ENCODE measurements at regions not wholly inside any gene's neighbourhood (a gene's known extent, or its start where the extent isn't known, plus 50 kb on each side); places are given as distances from the start of the nearest gene placed in this dataset.
"Not testable (repeated sequence)": the region's sequence is repeated elsewhere in the genome, so short reads cannot be mapped to it uniquely, and the experiment has no call there.

- Histone ChIP-seq H3K4me3 (ENCODE audit: insufficient read depth, low read depth, low read length) (no peak overlapping the region), H3K27me3 (ENCODE audit: control insufficient read depth, insufficient read depth, low read length) (no peaks in the 10 kb centered on the region), H3K36me3 (replicated peaks; ENCODE audit: control insufficient read depth, insufficient read depth, low read length) (no peaks in the 10 kb centered on the region)
- no peak for DNase-seq
Measured at GRCh38 chr11:33949252-33949913, 57.5 kb upstream of the LMO2 start.

- no peak for DNase-seq
- H3K36me3 ChIP-seq (replicated peaks; ENCODE audit: control insufficient read depth, insufficient read depth, low read length) = no peaks in the 10 kb centered on the region
- H3K4me3 ChIP-seq (ENCODE audit: insufficient read depth, low read depth, low read length) = no peak overlapping the region
- no peaks in the 10 kb centered on the region for H3K27me3 ChIP-seq (ENCODE audit: control insufficient read depth, insufficient read depth, low read length)
Measured at GRCh38 chr11:33948494-33948893, 56.6 kb upstream of the LMO2 start.

GRCh38 chr11:33947918-33948317 is 56.0 kb upstream of the LMO2 start:
- H3K27me3 ChIP-seq (ENCODE audit: control insufficient read depth, insufficient read depth, low read length); DNase-seq; H3K4me3 ChIP-seq (ENCODE audit: insufficient read depth, low read depth, low read length); H3K36me3 ChIP-seq (replicated peaks; ENCODE audit: control insufficient read depth, insufficient read depth, low read length): not testable (repeated sequence)

- H3K4me3 ChIP-seq (ENCODE audit: insufficient read depth, low read depth, low read length) = no peak overlapping the region
- no peak for DNase-seq
- H3K36me3 ChIP-seq (replicated peaks; ENCODE audit: control insufficient read depth, insufficient read depth, low read length) = no peaks in the 10 kb centered on the region
- H3K27me3 ChIP-seq (ENCODE audit: control insufficient read depth, insufficient read depth, low read length) = no peaks in the 10 kb centered on the region
Measured at GRCh38 chr11:33946930-33947329, 55.1 kb upstream of the LMO2 start.

GRCh38 chr11:33945481-33946268 is 53.8 kb upstream of the LMO2 start:
- Histone ChIP-seq H3K4me3 (ENCODE audit: insufficient read depth, low read depth, low read length) (no peak overlapping the region), H3K27me3 (ENCODE audit: control insufficient read depth, insufficient read depth, low read length) (no peaks in the 10 kb centered on the region), H3K36me3 (replicated peaks; ENCODE audit: control insufficient read depth, insufficient read depth, low read length) (no peaks in the 10 kb centered on the region)
- no peak for DNase-seq

- no peak for DNase-seq
- Histone ChIP-seq H3K27me3 (ENCODE audit: control insufficient read depth, insufficient read depth, low read length) (no peaks in the 10 kb centered on the region), H3K4me3 (ENCODE audit: insufficient read depth, low read depth, low read length) (no peak overlapping the region), H3K36me3 (replicated peaks; ENCODE audit: control insufficient read depth, insufficient read depth, low read length) (no peaks in the 10 kb centered on the region)
Measured at GRCh38 chr11:33944693-33945424, 53.0 kb upstream of the LMO2 start.

GRCh38 chr11:33944345-33944692 is 52.4 kb upstream of the LMO2 start:
- Histone ChIP-seq H3K27me3 (ENCODE audit: control insufficient read depth, insufficient read depth, low read length) (no peaks in the 10 kb centered on the region), H3K36me3 (replicated peaks; ENCODE audit: control insufficient read depth, insufficient read depth, low read length) (no peaks in the 10 kb centered on the region), H3K4me3 (ENCODE audit: insufficient read depth, low read depth, low read length) (no peak overlapping the region)
- no peak for DNase-seq

GRCh38 chr11:33942954-33943353 is 51.1 kb upstream of the LMO2 start:
- no peaks in the 10 kb centered on the region for H3K27me3 ChIP-seq (ENCODE audit: control insufficient read depth, insufficient read depth, low read length)
- no peak overlapping the region for H3K4me3 ChIP-seq (ENCODE audit: insufficient read depth, low read depth, low read length)
- no peak for DNase-seq
- H3K36me3 ChIP-seq (replicated peaks; ENCODE audit: control insufficient read depth, insufficient read depth, low read length) = no peaks in the 10 kb centered on the region; the same call in 1 of the 2 replicates

- no peak overlapping the region for H3K4me3 ChIP-seq (ENCODE audit: insufficient read depth, low read depth, low read length)
- DNase-seq = no peak
- H3K27me3 ChIP-seq (ENCODE audit: control insufficient read depth, insufficient read depth, low read length) = no peaks in the 10 kb centered on the region
- H3K36me3 ChIP-seq (replicated peaks; ENCODE audit: control insufficient read depth, insufficient read depth, low read length) = no peaks in the 10 kb centered on the region; the same call in 1 of the 2 replicates
Measured at GRCh38 chr11:33941637-33942160, 49.8 kb upstream of the LMO2 start.
